Body of pancreas (tissue), 4 donors: ENCODE measurements at regions not wholly inside any gene's neighbourhood (a gene's known extent, or its start where the extent isn't known, plus 50 kb on each side); places are given as distances from the start of the nearest gene placed in this dataset.
"Not testable (repeated sequence)": the region's sequence is repeated elsewhere in the genome, so short reads cannot be mapped to it uniquely, and the experiment has no call there.

Source experiments
- CTCF ChIP-seq, 7 experiments: fragments of 450-650 bp in 4 of 7; fragments of 200-600 bp in 3 of 7; sonication (generic) in 3 of 7; IDR thresholded peaks; one replicate each; pipeline ENCODE4 v1.5.1; 2016 to 2019; ENCODE audit warnings: antibody characterized with exemption in 7 of 7
- POLR2A ChIP-seq, 3 donors: fragments of 450-650 bp; IDR thresholded peaks; one replicate each; pipeline ENCODE4 v1.6.1; 2016; ENCODE audit warnings: antibody characterized with exemption in 3 of 3, mild to moderate bottlenecking in 2 of 3

GRCh38 chr17:15833890-15834289, 101.8 kb downstream of the TBC1D26 start:
- TF ChIP-seq CTCF, POLR2A (IDR thresholded peaks at IDR 0.05): not testable (repeated sequence)
